Heart right ventricle (tissue), 16 donors: ENCODE measurements at regions not wholly inside any gene's neighbourhood (a gene's known extent, or its start where the extent isn't known, plus 50 kb on each side); places are given as distances from the start of the nearest gene placed in this dataset.

Source experiments
- ATAC-seq, 8 donors: fragments of 200-7000 bp; cut with Tn5 transposase; one replicate each; pipeline ENCODE4 v1.9.1; 2020; ENCODE audit warnings: mild to moderate bottlenecking in 8 of 8, moderate library complexity in 8 of 8, moderate number of reproducible peaks in 1 of 8
- DNase-seq, 2 donors: peaks; one replicate each; pipeline ENCODE4 v3.0.0-alpha.2; 2020
- H3K27ac ChIP-seq, 10 donors: fragments of 200-600 bp; sonication (generic) in 2 of 10; one replicate each; pipeline versions ENCODE4 v1.5.0 to v1.8.0; 2020 to 2022; ENCODE audit warnings: mild to moderate bottlenecking in 3 of 10
- H3K27me3 ChIP-seq, 7 donors: fragments of 200-600 bp; one replicate each; pipeline ENCODE4 v1.8.0; 2021 to 2022; ENCODE audit warnings: mild to moderate bottlenecking in 2 of 7
- H3K36me3 ChIP-seq, 9 donors: fragments of 200-600 bp; sonication (generic) in 1 of 9; one replicate each; pipeline versions ENCODE4 v1.5.0 to v1.8.0; 2020 to 2022; ENCODE audit warnings: mild to moderate bottlenecking in 2 of 9
- H3K4me1 ChIP-seq, 9 donors: fragments of 200-600 bp; sonication (generic) in 1 of 9; one replicate each; pipeline versions ENCODE4 v1.5.0 to v1.8.0; 2020 to 2022; ENCODE audit warnings: mild to moderate bottlenecking in 4 of 9
- H3K4me3 ChIP-seq, 10 donors: fragments of 200-600 bp; sonication (generic) in 2 of 10; one replicate each; pipeline versions ENCODE4 v1.5.0 to v1.8.0; 2020 to 2022; ENCODE audit warnings: mild to moderate bottlenecking in 7 of 10, moderate library complexity in 2 of 10
- H3K9me3 ChIP-seq, 11 donors: fragments of 200-600 bp in 10 of 11; sonication (generic) in 2 of 11; one replicate each; pipeline versions ENCODE4 v1.5.0 to v1.8.0; 2013 to 2022; ENCODE audit warnings: mild to moderate bottlenecking in 2 of 11, control low read depth in 1 of 11, moderate library complexity in 1 of 11
- WGBS, 2 donors: extraction: QIAGEN DNeasy Blood & Tissue Kit; methylation state at CpG; one replicate each; pipeline ENCODE4 v1.1.7; 2013; ENCODE audit warnings: inconsistent platforms in 1 of 2; 5-methylcytosine and 5-hydroxymethylcytosine counted together
- intact Hi-C, 10 donors: fragments of 100-400 bp; cut with DNase I; formaldehyde crosslinking; loops; one replicate each; pipeline versions ENCODE4 v1.11.1 to v1.14.2; 2022
- TF ChIP-seq, protein P1 (sequence below), 9 donors: fragments of 200-600 bp; sonication (generic) in 2 of 9; IDR thresholded peaks; one replicate each; pipeline versions ENCODE4 v1.5.0 to v1.8.0; 2021 to 2022; ENCODE audit warnings: antibody characterized with exemption in 9 of 9, mild to moderate bottlenecking in 5 of 9, moderate library complexity in 1 of 9
- donor health status: Arrhythmogenic right ventricular cardiomyopathy.
- donor health status: ischemic (EF 13 %, LVEDD 7.1; RV severe dilation, severe dysfunction).
- donor health status: healthy with polysubstance abuse.
- donor health status: DM: no; HTN: yes; CAD: no.
- donor health status: DM: no; HTN: no; CAD: no.
- donor health status: ischemic (EF 25% LVEDD 6.9; RV normal size, moderate dysfunction).
- donor health status: ischemic (EF 25% LVEDD 5.7; RV mildly dilated, moderate dysfunction).
- donor health status: healthy.
- donor health status: DM: yes; HTN: yes; CAD: no.
- donor health status: Ischemic cardiomyopathy.
- donor health status: ischemic (EF 35%, LVEDD 5.7; RV mildly dilated, moderate dysfunction).
- donor health status: nonischemic (EF 11% LVEDD 7.7; RV severe dilation, severe dysfunction).
- donor health status: DM: yes; HTN: yes; CAD: no.
- donor health status: PGD.
- donor health status: ischemic (EF 29% LVEDD 5.4; RV normal size, mild dysfunction).
- donor health status: nonischemic (EF 23%, LVEDD 6.1; RV moderate dilation, normal function).

GRCh38 chr20:55173601-55174000 is 698.2 kb downstream of the DOK5 start:
- Histone ChIP-seq H3K36me3 (no peaks in the 10 kb centered on the region), H3K9me3 (peaks cover 0 to 5% (median 0%) of the 10 kb centered on the region in 11 donors), H3K27ac (no peak overlapping the region), H3K4me1 (peaks cover 0 to 10% (median 0%) of the 10 kb centered on the region in 9 donors), H3K4me3 (no peak overlapping the region), H3K27me3 (no peaks in the 10 kb centered on the region)
- DNase-seq = no peak
- 27 to 32% methylated on average over 1 of the region's 1 CpG for WGBS, 2 donors
- intact Hi-C loops = loop anchor here in 1 of 10 donors (10.0 kb wide), 1 partner anchor 81 kb away; no protein-coding TSS in a partner anchor
- TF ChIP-seq, protein P1, sequence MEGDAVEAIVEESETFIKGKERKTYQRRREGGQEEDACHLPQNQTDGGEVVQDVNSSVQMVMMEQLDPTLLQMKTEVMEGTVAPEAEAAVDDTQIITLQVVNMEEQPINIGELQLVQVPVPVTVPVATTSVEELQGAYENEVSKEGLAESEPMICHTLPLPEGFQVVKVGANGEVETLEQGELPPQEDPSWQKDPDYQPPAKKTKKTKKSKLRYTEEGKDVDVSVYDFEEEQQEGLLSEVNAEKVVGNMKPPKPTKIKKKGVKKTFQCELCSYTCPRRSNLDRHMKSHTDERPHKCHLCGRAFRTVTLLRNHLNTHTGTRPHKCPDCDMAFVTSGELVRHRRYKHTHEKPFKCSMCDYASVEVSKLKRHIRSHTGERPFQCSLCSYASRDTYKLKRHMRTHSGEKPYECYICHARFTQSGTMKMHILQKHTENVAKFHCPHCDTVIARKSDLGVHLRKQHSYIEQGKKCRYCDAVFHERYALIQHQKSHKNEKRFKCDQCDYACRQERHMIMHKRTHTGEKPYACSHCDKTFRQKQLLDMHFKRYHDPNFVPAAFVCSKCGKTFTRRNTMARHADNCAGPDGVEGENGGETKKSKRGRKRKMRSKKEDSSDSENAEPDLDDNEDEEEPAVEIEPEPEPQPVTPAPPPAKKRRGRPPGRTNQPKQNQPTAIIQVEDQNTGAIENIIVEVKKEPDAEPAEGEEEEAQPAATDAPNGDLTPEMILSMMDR (IDR thresholded peaks at IDR 0.05) = no peak
- ATAC-seq = no peak

DNA sequence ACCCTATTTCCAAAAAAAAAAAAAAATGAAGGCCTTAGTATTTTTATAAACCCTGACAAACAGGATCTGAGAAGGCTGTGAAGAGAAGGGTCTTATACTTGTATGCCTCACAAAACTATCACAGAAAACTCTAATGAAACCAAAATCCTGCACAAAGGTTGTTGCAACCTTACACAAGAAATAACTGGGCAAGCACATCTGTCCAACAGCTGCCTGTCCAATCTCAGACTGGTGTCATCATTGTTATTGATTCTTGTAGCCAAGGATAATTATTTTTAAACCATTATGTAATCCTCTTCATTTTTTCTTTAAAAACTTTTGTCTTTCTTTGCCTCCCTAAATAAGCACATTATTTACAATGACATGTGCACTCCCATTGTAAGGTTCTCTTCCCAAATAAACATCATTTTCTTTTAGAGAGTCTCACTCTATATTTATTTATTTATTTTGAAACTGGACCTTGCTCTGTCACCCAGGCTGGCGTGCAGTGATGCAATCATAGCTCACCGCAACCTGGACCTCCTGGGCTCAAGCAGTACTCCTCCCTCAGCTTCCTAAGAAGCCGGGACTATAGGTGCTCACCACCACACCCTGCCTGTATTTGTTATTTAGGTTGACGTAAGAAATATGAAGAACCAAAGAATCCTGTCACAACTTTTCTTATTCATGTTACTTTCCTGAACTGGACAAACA is 697.1 kb downstream of the DOK5 start:
- Histone ChIP-seq H3K4me3 (no peak overlapping the region), H3K4me1 (peaks cover 0 to 5% (median 0%) of the 10 kb centered on the region in 9 donors), H3K36me3 (no peaks in the 10 kb centered on the region), H3K27ac (no peak overlapping the region), H3K9me3 (peaks cover 0 to 1% (median 0%) of the 10 kb centered on the region in 11 donors), H3K27me3 (no peaks in the 10 kb centered on the region)
- DNase-seq = no peak
- TF ChIP-seq, protein P1 (IDR thresholded peaks at IDR 0.05) = no peak
- WGBS, 2 donors = 88 to 91% methylated on average over 4 of the region's 4 CpGs
- intact Hi-C loops = loop anchor here in 1 of 10 donors (10.0 kb wide), 1 partner anchor 82 kb away; no protein-coding TSS in a partner anchor
- no peak for ATAC-seq

DNA sequence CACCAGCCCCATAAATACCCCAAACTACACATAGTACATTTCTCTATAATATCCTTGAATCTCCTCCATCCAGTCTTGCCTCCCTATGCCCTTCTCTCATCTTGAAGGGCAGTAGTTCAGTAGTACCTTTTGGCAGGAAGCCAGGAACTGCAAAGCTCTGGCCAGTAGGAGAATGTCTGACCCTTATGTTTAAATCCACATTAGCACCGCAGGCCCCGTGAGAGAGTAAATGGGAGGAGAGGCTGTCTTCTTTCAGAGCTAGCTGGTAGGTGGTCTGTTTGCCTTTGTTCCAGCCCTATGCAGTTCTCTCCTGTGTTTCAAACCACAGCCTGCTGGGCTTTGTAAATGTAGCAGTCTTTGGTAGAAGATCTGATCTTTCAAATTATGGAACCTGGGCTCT is 690.7 kb downstream of the DOK5 start:
- H3K27ac ChIP-seq = no peak overlapping the region
- intact Hi-C loops = no loop called here
- no peaks in the 10 kb centered on the region for H3K4me1 ChIP-seq
- no peak overlapping the region for H3K4me3 ChIP-seq
- no peaks in the 10 kb centered on the region for H3K9me3 ChIP-seq
- TF ChIP-seq, protein P1 (IDR thresholded peaks at IDR 0.05) = no peak
- WGBS, 2 donors = 27 to 30% methylated on average over 2 of the region's 2 CpGs
- no peaks in the 10 kb centered on the region for H3K36me3 ChIP-seq
- DNase-seq (no peak), ATAC-seq (no peak)
- no peaks in the 10 kb centered on the region for H3K27me3 ChIP-seq

DNA sequence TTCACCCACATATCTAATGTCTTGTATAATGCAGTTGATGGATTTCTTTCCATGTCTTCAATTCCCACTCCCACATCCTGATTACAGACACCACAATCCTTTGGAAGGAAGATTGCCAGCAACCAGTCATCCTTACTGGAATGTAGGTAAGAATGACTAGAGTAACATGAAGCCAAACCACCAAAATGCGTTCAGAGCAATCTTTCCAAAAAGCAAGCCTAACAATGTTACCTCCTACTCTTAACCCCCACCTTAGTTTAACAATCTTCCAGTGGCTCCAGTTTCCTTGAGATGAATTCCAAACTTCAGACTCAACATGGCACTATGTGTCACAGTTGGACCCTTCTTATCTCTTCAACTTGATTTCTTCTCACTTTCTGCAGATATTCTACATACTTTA is 685.6 kb downstream of the DOK5 start:
- WGBS, 2 donors = 71 to 88% methylated on average over 1 of the region's 1 CpG
- intact Hi-C loops = no loop called here

More for the DNA sequence above, 685.6 kb downstream of the DOK5 start:
- H3K27me3 ChIP-seq = no peaks in the 10 kb centered on the region
- H3K4me3 ChIP-seq = no peak overlapping the region
- no peak for DNase-seq
- no peak for ATAC-seq
- TF ChIP-seq, protein P1 (IDR thresholded peaks at IDR 0.05) = no peak
- no peaks in the 10 kb centered on the region for H3K4me1 ChIP-seq
- peaks cover 0 to 14% (median 0%) of the 10 kb centered on the region in 11 donors for H3K9me3 ChIP-seq
- no peaks in the 10 kb centered on the region for H3K36me3 ChIP-seq
- H3K27ac ChIP-seq = no peak overlapping the region
